Osteoblast (primary cell): ENCODE measurements at regions not wholly inside any gene's neighbourhood (a gene's known extent, or its start where the extent isn't known, plus 50 kb on each side); places are given as distances from the start of the nearest gene placed in this dataset.

Experiments
- DNase-seq: peaks from one replicate; pipeline ENCODE4 v3.0.0; 2011; ENCODE audit warnings: low spot score, mixed read lengths; ENCODE audit not compliant: insufficient read length; ENCODE audit errors: missing footprints
- H2AFZ ChIP-seq: 2 replicates; pipeline ENCODE4 v1.6.0; 2011; ENCODE audit warnings: mild to moderate bottlenecking, low read length
- H3K27ac ChIP-seq: 2 replicates; pipeline ENCODE4 v1.5.1; 2011; ENCODE audit warnings: mild to moderate bottlenecking, low read depth, low read length, moderate library complexity
- H3K27me3 ChIP-seq: 2 replicates; pipeline ENCODE4 v1.6.0; 2012; ENCODE audit warnings: mild to moderate bottlenecking, control low read depth, inconsistent platforms, low read length, moderate library complexity; ENCODE audit not compliant: insufficient read depth
- H3K36me3 ChIP-seq: 2 replicates; pipeline ENCODE4 v1.5.1; 2011; ENCODE audit warnings: mild to moderate bottlenecking, low read length, control low read depth, moderate library complexity; ENCODE audit not compliant: insufficient read depth
- H3K4me1 ChIP-seq: 2 replicates; pipeline ENCODE4 v1.5.1; 2011; ENCODE audit warnings: mild to moderate bottlenecking, low read length, control low read depth, moderate library complexity; ENCODE audit not compliant: insufficient read depth
- H3K4me2 ChIP-seq: 2 replicates; pipeline ENCODE4 v1.6.0; 2011; ENCODE audit warnings: mild to moderate bottlenecking, low read length; ENCODE audit not compliant: insufficient read depth
- H3K4me3 ChIP-seq: fragments of 200-600 bp; sonication (generic); 3 replicates; pipeline ENCODE4 v1.5.1; 2012; ENCODE audit warnings: mild to moderate bottlenecking, low read length, inconsistent platforms; ENCODE audit not compliant: insufficient read depth
- H3K79me2 ChIP-seq: 2 replicates; pipeline ENCODE4 v1.6.0; 2012; ENCODE audit warnings: mild to moderate bottlenecking, low read length, control low read depth, inconsistent platforms; ENCODE audit not compliant: insufficient read depth
- H3K9me3 ChIP-seq: 2 replicates; pipeline ENCODE4 v1.5.1; 2011; ENCODE audit warnings: low read depth, low read length, control low read depth
- H4K20me1 ChIP-seq: 2 replicates; pipeline ENCODE4 v1.6.0; 2012; ENCODE audit warnings: mild to moderate bottlenecking, low read length, control low read depth; ENCODE audit not compliant: insufficient read depth
- TF ChIP-seq, protein P1 (sequence below): IDR thresholded peaks from 2 replicates; pipeline ENCODE4 v1.5.1; 2011; ENCODE audit warnings: mild to moderate bottlenecking, low read depth, low read length, moderate library complexity; ENCODE audit errors: extremely low read depth

DNA sequence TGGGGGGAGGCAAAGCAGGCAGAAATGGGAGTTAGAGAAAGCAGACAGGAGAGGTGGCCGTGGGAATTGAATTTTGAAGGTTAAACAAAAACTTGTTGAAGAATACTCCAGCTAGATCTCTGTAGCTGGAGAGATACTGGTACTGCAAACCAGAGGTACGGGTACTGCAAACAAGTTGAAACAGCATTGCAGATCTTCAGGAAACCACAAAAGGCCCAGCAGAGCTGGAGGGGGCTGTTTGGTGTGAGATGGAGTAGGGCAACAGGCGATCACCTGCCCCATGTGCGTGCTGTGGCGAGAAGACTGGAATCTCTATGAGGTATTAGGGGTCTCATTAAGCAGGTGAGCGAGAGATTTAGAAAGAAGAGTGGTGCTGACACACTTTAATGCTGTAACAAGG, 77.7 kb upstream of the RGS4 start:
- Histone ChIP-seq H3K4me2 (no peak overlapping the region), H3K4me3 (no peak overlapping the region), H3K27ac (no peak overlapping the region), H3K4me1 (peaks cover 45% of the 10 kb centered on the region), H4K20me1 (no peaks in the 10 kb centered on the region), H3K79me2 (no peaks in the 10 kb centered on the region), H3K36me3 (no peaks in the 10 kb centered on the region), H3K9me3 (no peaks in the 10 kb centered on the region), H2AFZ (no peak overlapping the region), H3K27me3 (no peaks in the 10 kb centered on the region)
- no peak for DNase-seq
- TF ChIP-seq, protein P1, sequence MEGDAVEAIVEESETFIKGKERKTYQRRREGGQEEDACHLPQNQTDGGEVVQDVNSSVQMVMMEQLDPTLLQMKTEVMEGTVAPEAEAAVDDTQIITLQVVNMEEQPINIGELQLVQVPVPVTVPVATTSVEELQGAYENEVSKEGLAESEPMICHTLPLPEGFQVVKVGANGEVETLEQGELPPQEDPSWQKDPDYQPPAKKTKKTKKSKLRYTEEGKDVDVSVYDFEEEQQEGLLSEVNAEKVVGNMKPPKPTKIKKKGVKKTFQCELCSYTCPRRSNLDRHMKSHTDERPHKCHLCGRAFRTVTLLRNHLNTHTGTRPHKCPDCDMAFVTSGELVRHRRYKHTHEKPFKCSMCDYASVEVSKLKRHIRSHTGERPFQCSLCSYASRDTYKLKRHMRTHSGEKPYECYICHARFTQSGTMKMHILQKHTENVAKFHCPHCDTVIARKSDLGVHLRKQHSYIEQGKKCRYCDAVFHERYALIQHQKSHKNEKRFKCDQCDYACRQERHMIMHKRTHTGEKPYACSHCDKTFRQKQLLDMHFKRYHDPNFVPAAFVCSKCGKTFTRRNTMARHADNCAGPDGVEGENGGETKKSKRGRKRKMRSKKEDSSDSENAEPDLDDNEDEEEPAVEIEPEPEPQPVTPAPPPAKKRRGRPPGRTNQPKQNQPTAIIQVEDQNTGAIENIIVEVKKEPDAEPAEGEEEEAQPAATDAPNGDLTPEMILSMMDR: no peak

DNA sequence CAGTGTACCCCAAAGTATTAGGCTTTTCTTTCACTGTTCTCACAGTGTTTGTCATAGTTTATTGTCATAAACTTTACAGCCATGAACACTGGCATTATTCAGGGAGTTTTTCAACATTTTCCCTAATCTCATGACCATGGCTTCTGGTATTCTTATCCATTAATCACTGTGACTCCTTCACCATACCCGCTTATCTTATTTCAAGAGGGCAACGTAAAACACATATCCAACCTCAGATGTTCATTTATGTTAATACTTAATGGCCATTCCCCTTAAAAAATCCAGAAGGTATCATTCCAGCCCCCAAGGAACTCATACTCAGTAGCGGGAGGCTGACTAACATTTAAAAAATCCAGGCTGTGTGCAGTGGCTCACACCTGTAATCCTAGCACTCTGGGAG, 78.5 kb upstream of the RGS4 start:
- H3K4me2 ChIP-seq: no peak overlapping the region
- H3K4me1 ChIP-seq: peaks cover 46% of the 10 kb centered on the region
- H4K20me1 ChIP-seq: no peaks in the 10 kb centered on the region
- no peaks in the 10 kb centered on the region for H3K27me3 ChIP-seq
- H3K79me2 ChIP-seq: no peaks in the 10 kb centered on the region
- H2AFZ ChIP-seq: no peak overlapping the region
- no peaks in the 10 kb centered on the region for H3K36me3 ChIP-seq
- TF ChIP-seq, protein P1: no peak
- DNase-seq: no peak
- no peak overlapping the region for H3K27ac ChIP-seq
- no peaks in the 10 kb centered on the region for H3K9me3 ChIP-seq
- no peak overlapping the region for H3K4me3 ChIP-seq

DNA sequence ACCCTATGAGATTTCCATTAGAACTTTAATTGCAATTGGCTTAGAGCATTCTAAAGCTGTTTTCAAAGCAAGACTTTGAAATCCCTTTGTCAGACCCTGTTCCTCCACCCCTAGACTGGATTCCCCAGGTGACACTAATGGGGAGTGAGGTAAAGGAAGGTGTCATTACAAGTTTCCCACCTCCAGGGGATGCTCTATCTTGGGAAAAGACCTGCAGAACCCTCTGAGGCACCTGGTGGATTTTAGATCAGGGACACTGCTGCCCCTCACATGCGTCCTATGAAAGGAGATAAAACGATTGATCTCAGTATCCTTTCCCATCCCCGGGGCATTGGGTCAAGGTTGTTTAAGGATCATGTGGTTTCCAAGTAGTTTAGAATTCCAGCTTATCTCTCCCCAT, 80.3 kb upstream of the RGS4 start:
- H2AFZ ChIP-seq: no peak overlapping the region
- TF ChIP-seq, protein P1: no peak
- H3K27me3 ChIP-seq: no peaks in the 10 kb centered on the region
- no peak for DNase-seq
- no peaks in the 10 kb centered on the region for H3K36me3 ChIP-seq
- H3K4me3 ChIP-seq: no peak overlapping the region
- peaks cover 42% of the 10 kb centered on the region for H3K4me1 ChIP-seq
- no peak overlapping the region for H3K4me2 ChIP-seq
- H4K20me1 ChIP-seq: no peaks in the 10 kb centered on the region
- no peak overlapping the region for H3K27ac ChIP-seq
- no peaks in the 10 kb centered on the region for H3K79me2 ChIP-seq
- no peaks in the 10 kb centered on the region for H3K9me3 ChIP-seq

DNA sequence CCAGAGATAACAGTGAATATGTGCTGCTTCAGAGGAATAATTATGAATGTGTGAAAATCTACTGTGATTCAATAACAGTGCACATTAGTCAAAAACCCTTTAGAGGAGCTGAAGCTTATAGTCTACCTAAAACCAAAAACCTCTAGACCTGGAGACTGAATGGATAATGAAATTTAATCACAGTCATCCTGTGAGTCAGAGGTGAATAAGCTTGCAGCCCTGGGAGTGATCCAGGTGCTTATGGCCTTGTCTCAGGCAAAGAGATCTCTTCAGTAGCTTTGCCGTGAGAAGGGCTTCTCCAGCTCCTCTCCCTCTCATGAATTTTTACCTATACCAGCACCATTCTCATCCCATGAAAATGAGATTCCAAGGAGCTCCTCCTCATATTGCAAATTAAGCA, 81.3 kb upstream of the RGS4 start:
- no peaks in the 10 kb centered on the region for H3K9me3 ChIP-seq
- H3K79me2 ChIP-seq: no peaks in the 10 kb centered on the region
- no peak for DNase-seq
- H3K4me3 ChIP-seq: no peak overlapping the region
- H3K27me3 ChIP-seq: no peaks in the 10 kb centered on the region
- H4K20me1 ChIP-seq: no peaks in the 10 kb centered on the region
- no peak overlapping the region for H3K4me2 ChIP-seq
- H3K36me3 ChIP-seq: no peaks in the 10 kb centered on the region
- TF ChIP-seq, protein P1: no peak
- H2AFZ ChIP-seq: no peak overlapping the region
- H3K4me1 ChIP-seq: peaks cover 33% of the 10 kb centered on the region
- peak overlapping the region; percentile 38 for H3K27ac ChIP-seq
